HG03439 (cell line): ENCODE measurements at regions not wholly inside any gene's neighbourhood (a gene's known extent, or its start where the extent isn't known, plus 50 kb on each side); places are given as distances from the start of the nearest gene placed in this dataset.

ENCODE experiments used
- ATAC-seq: cut with Tn5 transposase; IDR thresholded peaks from one replicate; pipeline ENCODE4 v1.9.1; 2021; ENCODE audit warnings: mild to moderate bottlenecking, moderate library complexity; ENCODE audit not compliant: unreplicated experiment

- ATAC-seq, result no peak
Observed at GRCh38 chr12:14148489-14149270, 167.3 kb upstream of the GRIN2B start.

- ATAC-seq, result no peak
Observed at GRCh38 chr12:14153803-14154202, 172.4 kb upstream of the GRIN2B start.

- peak; percentile 8 for ATAC-seq
Observed at GRCh38 chr12:14156606-14157005, 175.2 kb upstream of the GRIN2B start.

- peak; percentile 97 for ATAC-seq
Observed at GRCh38 chr12:14157088-14157747, 175.8 kb upstream of the GRIN2B start.

- no peak for ATAC-seq
Observed at GRCh38 chr12:14164266-14164665, 182.9 kb upstream of the GRIN2B start.

GRCh38 chr12:14167005-14167628, 185.7 kb upstream of the GRIN2B start:
- no peak for ATAC-seq

- ATAC-seq, result no peak
Observed at GRCh38 chr12:14169281-14169680, 187.9 kb upstream of the GRIN2B start.

- ATAC-seq, result peak; percentile 69
Observed at GRCh38 chr12:14171106-14171505, 189.7 kb upstream of the GRIN2B start.

GRCh38 chr12:14175206-14175605, 190.3 kb upstream of the ATF7IP start:
- no peak for ATAC-seq

GRCh38 chr12:14185427-14186192, 179.9 kb upstream of the ATF7IP start:
- peak; percentile 80 for ATAC-seq

- ATAC-seq, result no peak
Observed at GRCh38 chr12:14186193-14186502, 179.3 kb upstream of the ATF7IP start.

- no peak for ATAC-seq
Observed at GRCh38 chr12:14187002-14187401, 178.5 kb upstream of the ATF7IP start.

- ATAC-seq, result no peak
Observed at GRCh38 chr12:14187966-14188365, 177.5 kb upstream of the ATF7IP start.

GRCh38 chr12:14188744-14189143, 176.7 kb upstream of the ATF7IP start:
- no peak for ATAC-seq

- ATAC-seq, result no peak
Observed at GRCh38 chr12:14190694-14191093, 174.8 kb upstream of the ATF7IP start.

- no peak for ATAC-seq
Observed at GRCh38 chr12:14191612-14192011, 173.9 kb upstream of the ATF7IP start.

GRCh38 chr12:14193639-14194038, 171.8 kb upstream of the ATF7IP start:
- ATAC-seq, result no peak

GRCh38 chr12:14194572-14194971, 170.9 kb upstream of the ATF7IP start:
- no peak for ATAC-seq

- no peak for ATAC-seq
Observed at GRCh38 chr12:14199455-14200198, 165.9 kb upstream of the ATF7IP start.

- no peak for ATAC-seq
Observed at GRCh38 chr12:14200598-14200997, 164.9 kb upstream of the ATF7IP start.

GRCh38 chr12:14201291-14201690, 164.2 kb upstream of the ATF7IP start:
- ATAC-seq, result no peak
